Dermis microvascular lymphatic vessel endothelial cell (primary cell): ENCODE measurements at regions not wholly inside any gene's neighbourhood (a gene's known extent, or its start where the extent isn't known, plus 50 kb on each side); places are given as distances from the start of the nearest gene placed in this dataset.
"Not testable (repeated sequence)": the region's sequence is repeated elsewhere in the genome, so short reads cannot be mapped to it uniquely, and the experiment has no call there.

ENCODE experiments used
- DNase-seq, 2 donors: peaks; one replicate each; pipeline versions ENCODE4 v3.0.0 to v3.0.0-alpha.2; 2010; ENCODE audit warnings: low read depth in 2 of 2

DNA sequence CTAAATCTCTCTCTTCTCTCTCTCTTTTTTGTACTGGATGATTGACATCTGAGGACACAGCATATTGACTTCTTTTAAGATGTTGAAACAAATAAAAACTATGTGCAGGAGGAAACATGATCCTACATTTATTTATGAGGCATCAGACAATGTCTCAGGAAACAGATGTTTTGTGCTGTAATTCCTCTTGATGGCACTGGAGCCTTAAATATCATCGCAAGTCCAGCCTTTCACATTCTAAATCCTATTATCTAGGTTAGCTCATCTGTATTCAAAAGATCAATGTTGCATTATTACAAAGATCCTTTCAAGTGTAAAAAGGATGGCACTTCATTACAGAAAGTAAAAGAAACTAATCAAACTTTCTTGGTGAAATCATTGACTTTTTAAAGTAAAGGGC, 63.9 kb downstream of the MAT2B start:
- peak; percentile 43 to 48 for DNase-seq

GRCh38 chr5:163571744-163572143, 66.3 kb downstream of the MAT2B start:
- no peak for DNase-seq

DNA sequence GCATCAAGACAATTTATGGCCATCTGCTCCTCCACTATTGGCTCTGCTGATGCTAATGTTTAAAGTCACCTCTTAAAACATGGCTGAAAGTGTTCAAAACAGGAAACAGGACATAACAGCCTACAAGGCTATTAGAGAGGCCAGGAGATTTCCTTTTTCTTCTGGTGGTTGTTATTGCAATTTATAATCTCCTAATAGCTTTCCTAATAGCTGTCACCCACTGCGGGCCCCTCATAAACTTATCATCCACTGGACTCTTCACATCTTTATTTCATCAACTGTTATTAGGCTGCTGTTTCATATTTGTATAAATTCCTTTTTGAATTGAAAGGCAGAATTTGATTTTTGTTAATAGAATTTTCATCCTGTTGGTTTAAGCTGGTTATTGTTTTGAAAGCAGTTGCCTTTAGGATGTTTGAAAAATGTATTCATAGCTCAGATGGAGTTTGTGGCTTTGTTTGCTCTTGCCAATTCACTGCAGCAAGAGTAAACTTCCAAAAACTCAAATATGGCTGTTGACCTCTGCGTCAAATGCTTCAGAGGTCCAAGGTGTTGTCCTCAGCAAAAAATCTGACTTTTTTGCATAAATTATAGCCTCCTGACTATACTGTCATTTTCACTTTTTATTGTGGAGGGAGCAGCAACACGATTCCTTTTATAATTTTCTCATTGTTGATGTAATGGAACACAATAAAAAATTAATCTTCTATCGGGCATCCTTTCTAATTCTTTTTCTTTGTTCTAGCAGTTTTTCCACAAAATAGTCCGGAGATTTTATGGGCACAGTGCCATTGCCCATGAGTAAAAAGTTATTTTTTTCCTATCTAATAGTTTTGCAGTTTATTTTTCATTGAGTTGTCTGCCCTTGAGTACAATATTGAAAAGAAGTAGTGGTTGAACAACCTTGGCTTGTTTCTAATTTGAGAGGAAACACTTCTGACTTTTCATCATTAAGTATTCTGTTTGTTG, 69.3 kb downstream of the MAT2B start:
- DNase-seq: peak; percentile 20 to 59

DNA sequence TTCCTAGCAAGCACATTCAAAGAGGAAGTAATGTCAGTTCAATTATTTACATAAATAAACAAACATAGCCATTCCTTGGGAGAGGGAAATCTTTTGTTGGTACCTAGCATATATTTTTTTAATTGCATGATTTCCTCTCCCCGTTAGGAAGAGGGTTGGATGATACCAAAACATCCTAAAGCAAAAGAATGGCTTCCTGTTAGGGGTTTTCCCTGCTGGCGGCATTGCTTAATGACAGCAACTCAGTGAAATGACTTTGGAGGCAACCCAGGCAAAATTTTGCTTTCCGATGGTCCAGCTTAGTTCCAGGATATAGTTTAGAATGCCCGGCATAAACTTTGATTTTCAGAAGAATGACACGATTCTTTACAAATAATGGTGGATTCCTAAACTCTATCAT, 73.2 kb downstream of the MAT2B start:
- peak; percentile 21 to 43 for DNase-seq

DNA sequence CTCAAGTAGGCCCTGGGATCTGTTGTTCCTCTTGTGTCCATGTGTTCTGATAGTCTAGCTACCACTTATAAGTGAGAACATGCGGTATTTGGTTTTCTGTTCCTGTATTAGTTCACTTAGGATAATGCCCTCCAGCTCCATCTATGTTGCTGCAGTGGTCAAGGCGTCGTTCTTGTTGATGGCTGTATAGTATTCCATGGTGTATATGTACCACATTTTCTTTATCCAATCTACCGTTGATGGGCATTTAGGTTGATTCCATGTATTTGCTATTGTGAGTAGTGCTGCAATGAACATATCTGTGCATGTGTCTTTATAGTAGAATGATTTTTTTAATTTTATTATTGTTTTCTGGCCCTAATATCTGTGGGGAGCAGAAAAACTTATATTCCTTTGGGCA, 74.3 kb downstream of the MAT2B start:
- DNase-seq: no peak

DNA sequence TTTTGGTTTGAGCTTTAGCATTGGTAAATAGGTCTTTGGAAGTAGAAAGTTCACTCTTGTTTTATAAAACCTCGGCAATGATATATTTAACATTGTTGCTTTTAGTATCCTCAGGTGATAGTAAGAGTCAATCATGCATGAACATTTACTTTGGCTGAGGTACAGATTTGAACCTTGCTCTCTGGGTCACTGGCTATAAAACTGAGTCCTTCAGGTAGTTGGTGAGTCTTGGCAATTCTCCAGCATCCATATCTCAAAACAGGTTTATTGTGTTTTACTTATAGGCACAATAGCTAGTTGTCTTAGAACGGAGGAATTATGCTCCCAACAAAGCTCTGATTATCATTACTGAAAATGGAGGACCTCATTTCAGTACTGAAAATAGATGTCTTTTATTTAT, 75.1 kb downstream of the MAT2B start:
- DNase-seq: no peak

DNA sequence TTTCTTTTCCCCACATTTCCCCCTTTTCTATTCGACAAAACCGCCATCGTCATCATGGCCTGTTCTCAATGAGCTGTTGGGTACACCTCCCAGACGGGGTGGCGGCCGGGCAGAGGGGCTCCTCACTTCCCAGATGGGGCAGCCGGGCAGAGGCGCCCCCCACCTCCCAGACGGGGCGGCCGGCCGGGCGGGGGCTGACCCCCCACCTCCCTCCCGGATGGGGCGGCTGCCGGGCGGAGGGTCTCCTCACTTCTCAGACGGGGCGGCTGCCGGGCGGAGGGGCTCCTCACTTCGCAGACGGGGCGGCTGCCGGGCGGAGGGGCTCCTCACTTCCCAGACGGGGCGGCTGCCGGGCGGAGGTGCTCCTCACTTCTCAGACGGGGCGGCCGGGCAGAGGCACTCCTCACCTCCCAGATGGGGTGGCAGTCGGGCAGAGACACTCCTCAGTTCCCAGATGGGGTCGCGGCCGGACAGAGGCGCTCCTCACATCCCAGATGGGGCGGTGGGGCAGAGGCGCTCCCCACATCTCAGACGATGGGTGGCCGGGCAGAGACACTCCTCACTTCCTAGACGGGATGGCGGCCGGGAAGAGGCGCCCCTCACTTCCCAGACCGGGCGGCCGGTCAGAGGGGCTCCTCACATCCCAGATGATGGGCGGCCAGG, 78.2 kb downstream of the MAT2B start:
- not testable (repeated sequence) for DNase-seq

DNA sequence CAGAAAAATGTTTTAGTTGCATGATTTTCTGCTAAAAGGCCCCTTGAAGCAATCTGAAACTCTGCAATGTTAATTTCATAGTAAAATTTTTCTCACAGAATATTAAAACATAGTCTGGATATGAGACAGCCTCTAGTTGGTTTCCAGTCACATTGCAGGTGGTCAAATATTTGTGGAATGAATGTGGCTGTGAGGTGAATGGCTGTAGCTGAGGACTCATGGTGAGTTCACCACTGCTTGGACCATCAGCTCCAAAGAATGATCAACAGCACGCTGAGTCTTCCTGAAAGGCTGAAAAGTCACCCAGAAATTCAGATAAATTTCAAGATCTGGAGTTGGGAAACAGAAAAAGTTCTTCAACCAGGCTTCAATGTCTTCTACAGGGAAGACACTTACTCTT, 79.8 kb downstream of the MAT2B start:
- DNase-seq: no peak

DNA sequence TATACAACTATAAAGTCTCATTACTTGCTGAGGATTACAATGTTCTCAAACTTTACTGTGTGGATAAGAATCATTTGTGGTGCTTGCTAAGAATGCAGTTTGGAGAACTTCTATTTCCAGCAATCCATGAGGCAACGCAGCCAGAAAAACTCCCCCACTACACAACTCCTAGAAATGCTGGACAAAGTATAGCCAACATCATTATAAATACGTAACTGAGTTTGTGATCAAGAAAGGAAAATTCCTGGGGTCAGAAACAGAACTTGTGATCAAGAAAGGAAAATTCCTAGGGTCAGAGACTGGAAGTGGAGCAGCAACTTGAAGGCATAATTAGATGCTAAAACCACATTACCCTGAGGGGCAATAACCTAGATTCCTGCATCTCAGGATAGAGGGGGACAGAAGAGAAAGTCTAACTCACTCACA, 81.1 kb downstream of the MAT2B start:
- DNase-seq: no peak

DNA sequence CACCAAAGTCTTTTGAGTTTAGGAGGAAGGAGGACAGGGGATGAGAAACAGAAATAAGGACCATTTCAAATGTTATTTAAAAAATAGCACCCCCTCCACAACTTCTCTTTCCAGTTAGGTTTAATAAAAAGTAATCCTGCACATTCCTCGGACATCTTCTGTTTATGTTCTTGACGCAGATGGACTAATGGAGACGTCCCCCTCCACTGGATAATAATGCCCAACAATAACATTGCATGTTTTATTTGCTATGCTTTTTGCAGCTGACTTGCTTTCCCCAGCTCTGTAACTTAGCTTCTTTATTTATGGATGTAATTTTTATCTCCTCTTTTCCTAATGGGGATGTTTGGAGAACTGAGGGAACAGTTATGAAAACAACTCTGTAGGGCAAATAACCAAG, 89.5 kb downstream of the MAT2B start:
- DNase-seq: no peak

DNA sequence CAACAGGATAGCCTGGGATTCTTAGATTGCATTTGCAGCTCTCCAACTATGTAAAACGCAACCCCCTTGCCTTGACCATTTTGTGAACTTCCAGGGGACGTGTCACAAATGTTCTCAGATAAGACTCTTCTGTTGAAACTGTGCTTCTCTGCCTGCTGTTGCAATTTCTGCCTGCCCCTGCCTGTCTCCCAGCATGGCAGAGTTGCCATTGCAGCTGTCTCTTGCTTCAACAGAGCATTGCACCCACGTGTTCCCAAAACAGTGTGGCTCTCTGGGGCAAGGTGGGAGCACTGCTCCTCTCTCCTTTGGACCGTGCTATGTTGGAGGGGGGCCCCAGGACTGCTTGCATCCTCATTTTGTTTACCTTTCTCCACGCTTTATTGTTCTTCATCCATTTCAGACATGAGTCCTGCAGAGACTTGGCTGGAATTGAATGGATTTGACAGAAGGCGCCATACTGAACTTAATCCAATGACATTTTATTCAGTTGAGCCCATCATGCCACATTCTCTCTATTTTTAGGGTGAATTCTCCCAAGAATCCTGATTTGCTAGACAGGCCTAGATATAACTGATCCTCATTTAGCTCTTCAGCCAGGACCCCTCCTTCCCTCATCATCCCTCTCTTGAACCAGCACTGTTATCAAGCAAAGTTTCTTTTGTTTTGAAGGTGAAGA, 90.7 kb downstream of the MAT2B start:
- DNase-seq: no peak

DNA sequence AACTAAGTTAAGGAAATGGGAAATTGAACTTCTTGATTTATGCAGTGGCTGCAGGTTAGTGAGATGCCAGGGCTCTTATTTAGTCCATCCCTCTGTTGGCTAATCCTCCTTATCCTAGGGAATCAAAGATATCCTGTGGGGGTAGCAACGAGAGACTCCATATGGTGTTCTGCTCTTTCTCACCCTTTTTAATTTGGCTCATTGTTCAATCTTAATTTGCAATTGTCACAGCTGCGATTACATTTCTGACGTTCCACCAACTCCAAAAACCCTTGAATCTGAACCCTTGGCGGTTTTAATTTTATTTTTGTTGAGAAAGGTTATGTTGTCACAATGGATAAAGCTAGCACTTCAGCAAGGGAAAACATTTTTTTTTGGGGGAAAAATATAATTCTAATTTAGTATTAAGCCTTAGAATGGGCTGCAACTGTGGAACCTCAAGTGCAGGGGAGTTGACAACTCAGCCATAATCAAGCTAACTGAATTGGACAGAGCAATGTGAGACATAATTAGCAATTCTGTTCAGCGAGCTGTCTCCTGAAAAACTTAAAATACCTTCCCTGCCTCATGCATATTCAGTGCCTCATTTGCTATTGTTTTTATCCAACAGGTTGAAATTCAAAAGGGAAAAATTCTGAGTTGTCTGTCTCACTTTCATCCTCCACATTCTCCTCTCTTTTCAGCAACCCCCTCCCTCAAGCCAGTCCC, 91.3 kb downstream of the MAT2B start:
- no peak for DNase-seq

DNA sequence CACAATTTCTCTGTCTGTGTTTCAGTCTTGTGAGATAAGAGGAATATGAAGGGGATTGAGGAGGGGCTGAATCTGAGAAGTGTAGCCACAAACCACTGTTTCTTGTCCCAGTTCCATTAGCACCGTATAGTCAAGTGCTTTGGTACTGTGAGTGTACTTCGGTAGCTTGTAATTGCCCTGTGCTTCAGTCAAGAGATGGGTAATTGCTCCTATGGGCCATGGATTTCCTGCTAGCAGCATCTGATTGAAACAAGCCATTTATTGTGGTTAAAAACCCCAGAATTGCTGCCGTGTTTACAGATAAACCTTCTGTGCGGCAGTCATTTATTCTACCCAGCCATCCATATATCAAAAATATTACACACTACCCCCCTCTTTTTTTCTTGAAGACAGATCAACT, 98.6 kb downstream of the MAT2B start:
- DNase-seq: no peak

DNA sequence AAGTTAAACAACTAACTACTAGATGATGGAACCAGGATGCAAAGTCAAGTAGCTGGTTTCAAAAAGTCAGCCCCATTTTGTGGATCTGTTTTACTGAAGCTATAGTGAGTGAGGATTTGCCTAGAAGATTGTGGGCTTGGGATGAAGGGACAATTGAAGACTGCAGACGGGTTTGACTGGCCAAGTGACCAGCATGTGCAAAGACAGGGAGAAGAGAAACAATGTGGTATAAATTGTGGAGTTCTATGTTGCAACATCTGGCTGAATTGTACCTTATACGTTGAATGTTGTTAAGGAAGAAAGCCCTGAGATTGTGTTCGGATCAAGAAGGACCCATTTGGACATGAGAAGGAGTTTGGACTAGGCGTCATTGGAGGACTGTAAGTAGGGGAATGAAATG, 101.8 kb downstream of the MAT2B start:
- no peak for DNase-seq

GRCh38 chr5:163608621-163609020, 103.2 kb downstream of the MAT2B start:
- DNase-seq: no peak

DNA sequence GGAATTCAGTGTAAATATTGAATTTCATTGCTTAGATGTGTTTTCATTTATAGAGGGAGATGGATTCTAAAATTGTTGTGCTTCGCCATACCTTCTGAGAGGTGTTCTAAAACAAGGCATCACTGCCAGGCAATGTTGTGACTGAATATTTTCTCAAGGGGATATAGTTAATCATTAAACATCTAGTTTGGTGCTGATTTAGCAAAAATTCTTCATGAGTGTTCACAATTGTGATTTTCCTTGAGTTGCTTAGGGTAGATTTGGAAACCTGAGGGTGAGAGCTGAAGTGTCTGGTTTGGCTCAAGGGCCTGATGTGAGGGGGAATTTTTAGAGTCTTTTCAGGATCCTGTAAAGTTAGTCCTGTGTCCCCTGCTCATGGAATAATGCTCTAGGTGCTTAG, 104.5 kb downstream of the MAT2B start:
- DNase-seq: no peak

- DNase-seq: no peak
Observed at GRCh38 chr5:163612358-163613149, 107.1 kb downstream of the MAT2B start.

DNA sequence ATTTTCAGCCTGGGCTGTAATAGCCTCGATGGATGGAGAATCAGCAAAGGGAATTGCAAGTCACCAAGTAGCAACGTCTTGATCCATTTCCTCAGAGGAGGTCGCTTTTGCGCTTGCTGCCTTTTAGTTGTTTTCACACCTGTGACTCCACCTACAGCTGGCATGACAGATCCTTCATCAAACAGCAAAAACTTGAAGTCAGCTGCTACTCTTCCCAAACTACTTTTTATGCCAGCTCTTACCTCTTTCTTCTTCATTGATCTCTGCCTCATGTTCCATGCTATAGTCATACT, 107.7 kb downstream of the MAT2B start:
- no peak for DNase-seq

DNA sequence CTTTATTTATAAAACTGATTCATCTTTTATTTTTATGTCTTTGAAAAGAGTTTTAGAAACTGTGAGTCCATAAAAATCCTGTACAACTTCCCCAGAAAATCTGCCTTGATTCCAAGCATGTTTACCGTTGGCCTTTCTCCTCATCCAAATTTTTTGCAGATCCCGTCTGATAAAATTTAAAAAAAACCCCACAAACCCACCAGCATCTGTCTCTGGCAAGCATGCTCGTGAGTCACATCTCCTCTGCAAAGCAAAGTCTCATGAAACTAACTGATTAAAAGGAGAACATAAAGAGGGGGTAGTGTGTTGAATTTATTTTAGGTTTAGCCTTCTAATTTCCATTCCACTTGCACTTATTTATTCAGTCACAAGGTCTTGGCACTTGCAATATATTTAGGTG, 109.4 kb downstream of the MAT2B start:
- no peak for DNase-seq

DNA sequence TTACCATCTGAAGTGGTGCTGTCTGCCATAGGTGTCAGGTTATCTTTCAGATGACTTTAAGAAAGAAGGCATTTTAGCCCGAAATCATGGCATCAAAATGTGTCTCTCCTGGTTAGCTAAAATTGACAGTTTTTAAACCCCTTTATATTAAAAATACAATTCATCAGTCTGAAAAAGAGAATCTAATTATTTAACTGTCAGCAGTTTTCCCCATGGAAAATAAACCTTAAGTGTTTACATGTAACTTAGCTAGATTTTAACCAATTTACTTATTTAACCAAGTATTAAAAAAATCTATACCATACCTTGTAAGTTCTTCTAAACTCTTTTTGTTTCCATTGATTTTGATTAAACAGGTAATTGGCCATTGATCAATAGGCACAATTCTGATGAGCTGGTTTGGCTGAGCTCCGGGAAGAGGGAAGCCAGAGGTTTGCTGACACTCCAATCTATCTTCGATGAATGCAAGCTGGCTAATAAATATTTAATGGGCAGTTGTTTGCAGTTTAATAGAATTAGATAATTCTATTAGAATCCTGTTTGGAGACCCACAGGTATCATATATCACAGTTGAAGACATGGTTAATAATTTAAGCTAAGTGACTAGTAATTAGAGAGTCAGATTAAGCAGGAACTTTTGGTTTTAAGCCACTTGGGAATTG, 114.0 kb downstream of the MAT2B start:
- DNase-seq: no peak

DNA sequence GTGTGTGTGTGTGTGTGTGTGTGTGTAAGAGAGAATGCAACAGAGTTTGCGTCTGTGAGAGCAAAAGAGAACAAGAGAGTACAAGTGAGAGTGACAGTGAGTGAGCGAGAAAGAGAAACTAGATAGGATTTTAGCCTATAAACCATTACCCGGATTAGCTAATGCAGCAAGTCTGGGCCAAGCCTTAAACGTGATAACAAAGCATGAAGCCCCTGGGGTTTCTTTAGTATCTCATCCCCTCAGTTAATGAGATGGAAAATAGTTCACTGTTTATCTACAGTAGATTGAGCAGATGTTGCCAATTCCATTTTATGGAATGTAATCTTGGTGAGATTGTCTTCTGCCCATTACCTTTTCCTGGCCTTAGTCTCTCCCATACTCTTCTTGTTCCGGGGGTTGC, 114.5 kb downstream of the MAT2B start:
- DNase-seq: no peak
